ENCODE measurements at regions not wholly inside any gene's neighbourhood (a gene's known extent, or its start where the extent isn't known, plus 50 kb on each side); places are given as distances from the start of the nearest gene placed in this dataset.

- no peak overlapping the region for H4K91ac ChIP-seq (ENCODE audit: insufficient read depth, low read depth, low read length)
- no peak overlapping the region for H3K27ac ChIP-seq (ENCODE audit: insufficient read depth, low read length)
- no peak overlapping the region for H3K4me3 ChIP-seq (ENCODE audit: insufficient read depth, low read depth, low read length)
- H2BK15ac ChIP-seq (ENCODE audit: low read depth, low read length), result no peak overlapping the region
- no peaks in the 10 kb centered on the region for H4K20me1 ChIP-seq (ENCODE audit: insufficient read depth, low read length)
- CTCF ChIA-PET, result no interaction called here
- no peak overlapping the region for H3K14ac ChIP-seq (replicated peaks; ENCODE audit: low read depth, low read length)
- peaks cover 11% of the 10 kb centered on the region; the same call in 1 of the 2 replicates for H3K9me3 ChIP-seq (ENCODE audit: control insufficient read depth, insufficient read depth, low read length)
- in situ Hi-C loops (cut with MboI; ENCODE audit: low sequenced_read_pairs), result no loop called here
- intact Hi-C loops (cut with micrococcal nuclease), result no loop called here
- no peak overlapping the region for H3K9ac ChIP-seq (ENCODE audit: low read depth, low read length)
- H2AK5ac ChIP-seq (ENCODE audit: low read depth, low read length), result no peak overlapping the region
- H3K56ac ChIP-seq (ENCODE audit: extremely low read depth, insufficient read depth, low read length), result no peak overlapping the region
- H3K4me1 ChIP-seq (ENCODE audit: control insufficient read depth, insufficient read depth, low read length), result no peaks in the 10 kb centered on the region
- no peaks in the 10 kb centered on the region for H3K79me1 ChIP-seq (ENCODE audit: low read depth in 1 of 2, low read length in 2 of 2)
- H2BK5ac ChIP-seq (ENCODE audit: low read depth, low read length, poor library complexity, severe bottlenecking), result no peak overlapping the region
- DNase-seq (no peak), ATAC-seq (ENCODE audit: low read depth) (no peak)
- H3K4ac ChIP-seq (ENCODE audit: low read depth, low read length), result no peak overlapping the region
- no peaks in the 10 kb centered on the region for H3K36me3 ChIP-seq (ENCODE audit: control insufficient read depth, insufficient read depth, low read length)
- H2BK120ac ChIP-seq (ENCODE audit: low read depth, low read length), result no peak overlapping the region
- H4K8ac ChIP-seq (ENCODE audit: low read depth in 2 of 2, low read length in 2 of 2), result no peak overlapping the region
- no peak overlapping the region for H3K23ac ChIP-seq (ENCODE audit: low read depth, low read length)
- WGBS, 2 experiments (ENCODE audit: extremely low coverage in 2 of 2, insufficient read length in 1 of 2), result no CpG with 5 or more reads among the region's 2 CpGs
- H3K27me3 ChIP-seq (ENCODE audit: control insufficient read depth, insufficient read depth, low read length), result no peaks in the 10 kb centered on the region
- POLR2A ChIA-PET (ENCODE audit: unreplicated experiment), result no interaction called here
- no TSS peak for BruUV-seq (replicated peaks)
- no peak overlapping the region for H3K4me2 ChIP-seq (ENCODE audit: low read depth, low read length)
- no peak overlapping the region for H4K5ac ChIP-seq (ENCODE audit: low read depth, low read length)
- no peak overlapping the region for H2BK20ac ChIP-seq (ENCODE audit: low read depth, low read length)
- TF ChIP-seq CEBPB (IDR thresholded peaks at IDR 0.05; ENCODE audit: low read depth, low read length) (no peak), MAFK (IDR thresholded peaks at IDR 0.05; ENCODE audit: low read depth, low read length) (no peak), FOS (IDR thresholded peaks at IDR 0.05; ENCODE audit: low read depth, low read length) (no peak), CHD1 (IDR thresholded peaks at IDR 0.05; ENCODE audit: low read depth, low read length) (no peak), RAD21 (IDR thresholded peaks at IDR 0.05; ENCODE audit: low read length) (no peak), RCOR1 (IDR thresholded peaks at IDR 0.05; ENCODE audit: insufficient replicate concordance, low read length) (no peak), SMC3 (IDR thresholded peaks at IDR 0.05; ENCODE audit: low read depth, low read length) (no peak), NFE2L2 (IDR thresholded peaks at IDR 0.05; ENCODE audit: low read depth, low read length) (no peak), MAZ (IDR thresholded peaks at IDR 0.05; ENCODE audit: borderline replicate concordance, low read depth, low read length) (no peak), RFX5 (IDR thresholded peaks at IDR 0.05; ENCODE audit: low read depth, low read length) (no peak), POLR2A (IDR thresholded peaks at IDR 0.05; ENCODE audit: low read depth, low read length) (no peak), BHLHE40 (IDR thresholded peaks at IDR 0.05; ENCODE audit: low read depth, low read length) (no peak), CTCF (conservative IDR thresholded peaks at IDR 0.05; ENCODE audit: low read depth, low read length) (no peak), MXI1 (IDR thresholded peaks at IDR 0.05; ENCODE audit: borderline replicate concordance, low read depth, low read length) (no peak)
- TF ChIP-seq, protein P1, sequence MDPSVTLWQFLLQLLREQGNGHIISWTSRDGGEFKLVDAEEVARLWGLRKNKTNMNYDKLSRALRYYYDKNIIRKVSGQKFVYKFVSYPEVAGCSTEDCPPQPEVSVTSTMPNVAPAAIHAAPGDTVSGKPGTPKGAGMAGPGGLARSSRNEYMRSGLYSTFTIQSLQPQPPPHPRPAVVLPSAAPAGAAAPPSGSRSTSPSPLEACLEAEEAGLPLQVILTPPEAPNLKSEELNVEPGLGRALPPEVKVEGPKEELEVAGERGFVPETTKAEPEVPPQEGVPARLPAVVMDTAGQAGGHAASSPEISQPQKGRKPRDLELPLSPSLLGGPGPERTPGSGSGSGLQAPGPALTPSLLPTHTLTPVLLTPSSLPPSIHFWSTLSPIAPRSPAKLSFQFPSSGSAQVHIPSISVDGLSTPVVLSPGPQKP (IDR thresholded peaks at IDR 0.05; ENCODE audit: borderline replicate concordance, low read depth, low read length), result no peak
- TF ChIP-seq, protein P2, sequence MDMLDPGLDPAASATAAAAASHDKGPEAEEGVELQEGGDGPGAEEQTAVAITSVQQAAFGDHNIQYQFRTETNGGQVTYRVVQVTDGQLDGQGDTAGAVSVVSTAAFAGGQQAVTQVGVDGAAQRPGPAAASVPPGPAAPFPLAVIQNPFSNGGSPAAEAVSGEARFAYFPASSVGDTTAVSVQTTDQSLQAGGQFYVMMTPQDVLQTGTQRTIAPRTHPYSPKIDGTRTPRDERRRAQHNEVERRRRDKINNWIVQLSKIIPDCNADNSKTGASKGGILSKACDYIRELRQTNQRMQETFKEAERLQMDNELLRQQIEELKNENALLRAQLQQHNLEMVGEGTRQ (IDR thresholded peaks at IDR 0.05; ENCODE audit: low read depth, low read length), result no peak
- dilution Hi-C loops (cut with HindIII; ENCODE audit: low sequenced_read_pairs, unreplicated experiment), result no loop called here
- no peak overlapping the region for H2AK9ac ChIP-seq (replicated peaks; ENCODE audit: low read depth, low read length, poor library complexity)
- H3K18ac ChIP-seq (ENCODE audit: low read depth, low read length), result no peak overlapping the region
- H3K9me1 ChIP-seq (ENCODE audit: insufficient read depth, low read length), result no peaks in the 10 kb centered on the region
- H2AFZ ChIP-seq (replicated peaks; ENCODE audit: low read length, poor library complexity), result no peak overlapping the region
Measured at GRCh38 chr7:68485253-68485917, 1112.9 kb upstream of the AUTS2 start.

Measured in IMR-90 (cell line).